Smooth muscle cell (in vitro differentiated cells): ENCODE measurements at regions not wholly inside any gene's neighbourhood (a gene's known extent, or its start where the extent isn't known, plus 50 kb on each side); places are given as distances from the start of the nearest gene placed in this dataset.

ENCODE experiments used
- DNase-seq: peaks from one replicate; lab custom pipeline; 2025; ENCODE audit not compliant: unreplicated experiment; lab: John Stamatoyannopoulos, UW
- H2AFZ ChIP-seq: fragments of 200-600 bp; sonication (generic); 2 replicates; pipeline ENCODE4 v1.6.0; 2016; ENCODE audit warnings: antibody characterized with exemption, low read depth, mild to moderate bottlenecking
- H3F3A ChIP-seq: fragments of 200-600 bp; sonication (generic); 2 replicates; pipeline ENCODE4 v1.6.0; 2017; ENCODE audit warnings: antibody characterized with exemption, low read depth
- H3K27ac ChIP-seq: fragments of 200-600 bp; sonication (generic); 2 replicates; pipeline ENCODE4 v1.5.1; 2016; ENCODE audit warnings: low read depth, mild to moderate bottlenecking
- H3K27me3 ChIP-seq: fragments of 200-600 bp; sonication (generic); 2 replicates; pipeline ENCODE4 v1.6.1; 2016; ENCODE audit warnings: low read depth, mild to moderate bottlenecking
- H3K36me3 ChIP-seq: fragments of 200-600 bp; sonication (generic); 2 replicates; pipeline ENCODE4 v1.5.1; 2016; ENCODE audit warnings: low read depth
- H3K4me1 ChIP-seq: fragments of 200-600 bp; sonication (generic); 2 replicates; pipeline ENCODE4 v1.5.1; 2016; ENCODE audit warnings: low read depth
- H3K4me2 ChIP-seq: fragments of 200-600 bp; sonication (generic); 2 replicates; pipeline ENCODE4 v1.6.0; 2016; ENCODE audit warnings: mild to moderate bottlenecking
- H3K4me3 ChIP-seq: fragments of 200-600 bp; sonication (generic); 2 replicates; pipeline ENCODE4 v1.5.1; 2016; ENCODE audit warnings: mild to moderate bottlenecking
- H3K79me2 ChIP-seq: fragments of 200-600 bp; sonication (generic); 2 replicates; pipeline ENCODE4 v1.6.0; 2016; ENCODE audit warnings: low read depth, mild to moderate bottlenecking
- H3K9ac ChIP-seq: fragments of 200-600 bp; sonication (generic); 2 replicates; pipeline ENCODE4 v1.6.0; 2016; ENCODE audit warnings: low read depth
- H3K9me3 ChIP-seq: fragments of 200-600 bp; sonication (generic); replicated peaks from 2 replicates; pipeline ENCODE4 v1.5.1; 2016; ENCODE audit warnings: low read depth
- H4K20me1 ChIP-seq: fragments of 200-600 bp; sonication (generic); 2 replicates; pipeline ENCODE4 v1.6.0; 2016; ENCODE audit warnings: low read depth
- CTCF ChIP-seq: fragments of 200-600 bp; sonication (generic); IDR thresholded peaks from 2 replicates; pipeline ENCODE4 v1.5.1; 2017; ENCODE audit warnings: borderline replicate concordance, mild to moderate bottlenecking, antibody characterized with exemption; ENCODE audit not compliant: insufficient read depth, poor library complexity, severe bottlenecking
- WGBS: methylation state at CpG from one replicate; pipeline ENCODE4 v1.1.7; 2016; ENCODE audit warnings: low lambda C conversion rate; 5-methylcytosine and 5-hydroxymethylcytosine counted together

- Histone ChIP-seq H3K4me1 (no peaks in the 10 kb centered on the region), H4K20me1 (no peaks in the 10 kb centered on the region), H3K9me3 (no peaks in the 10 kb centered on the region), H3K4me2 (no peak overlapping the region), H3K36me3 (no peaks in the 10 kb centered on the region), H3K27me3 (no peaks in the 10 kb centered on the region), H3K79me2 (no peaks in the 10 kb centered on the region), H3K4me3 (no peak overlapping the region), H3K27ac (no peak overlapping the region), H2AFZ (no peak overlapping the region), H3K9ac (no peak overlapping the region), H3F3A (no peaks in the 10 kb centered on the region)
- DNase-seq: no peak
- WGBS: 75% methylated on average over 1 of the region's 1 CpG
- no peak for TF ChIP-seq CTCF
Observed at GRCh38 chr7:10571759-10572158, 401.9 kb upstream of the PHF14 start.

- WGBS: 83% methylated on average over 3 of the region's 3 CpGs
- H3K4me2 ChIP-seq: no peak overlapping the region
Observed at GRCh38 chr7:10577866-10578374, 395.8 kb upstream of the PHF14 start.

GRCh38 chr7:10579561-10579960, 394.1 kb upstream of the PHF14 start:
- H3K79me2 ChIP-seq: no peaks in the 10 kb centered on the region
- no peaks in the 10 kb centered on the region for H4K20me1 ChIP-seq
- H3K4me3 ChIP-seq: no peak overlapping the region
- 50% methylated on average over 3 of the region's 3 CpGs for WGBS
- H3F3A ChIP-seq: no peaks in the 10 kb centered on the region
- no peaks in the 10 kb centered on the region for H3K4me1 ChIP-seq
- TF ChIP-seq CTCF: no peak
- no peak overlapping the region for H2AFZ ChIP-seq
- H3K36me3 ChIP-seq: no peaks in the 10 kb centered on the region
- no peak overlapping the region for H3K9ac ChIP-seq
- no peak overlapping the region for H3K27ac ChIP-seq
- DNase-seq: no peak
- H3K4me2 ChIP-seq: no peak overlapping the region
- no peaks in the 10 kb centered on the region for H3K9me3 ChIP-seq
- no peaks in the 10 kb centered on the region for H3K27me3 ChIP-seq

More at GRCh38 chr7:10577866-10578374, 395.8 kb upstream of the PHF14 start:
- H3K36me3 ChIP-seq: no peaks in the 10 kb centered on the region
- no peaks in the 10 kb centered on the region for H4K20me1 ChIP-seq
- H3K27ac ChIP-seq: no peak overlapping the region
- TF ChIP-seq CTCF: no peak
- DNase-seq: no peak
- no peaks in the 10 kb centered on the region for H3F3A ChIP-seq
- H3K79me2 ChIP-seq: no peaks in the 10 kb centered on the region
- H3K4me3 ChIP-seq: no peak overlapping the region
- no peaks in the 10 kb centered on the region for H3K27me3 ChIP-seq
- no peak overlapping the region for H3K9ac ChIP-seq
- no peaks in the 10 kb centered on the region for H3K9me3 ChIP-seq
- no peak overlapping the region for H2AFZ ChIP-seq
- no peaks in the 10 kb centered on the region for H3K4me1 ChIP-seq

GRCh38 chr7:10584886-10585285, 388.8 kb upstream of the PHF14 start:
- Histone ChIP-seq H3K36me3 (no peaks in the 10 kb centered on the region), H3K4me3 (no peak overlapping the region), H2AFZ (no peak overlapping the region), H3F3A (no peaks in the 10 kb centered on the region), H4K20me1 (no peaks in the 10 kb centered on the region), H3K9ac (no peak overlapping the region), H3K27me3 (no peaks in the 10 kb centered on the region), H3K27ac (no peak overlapping the region), H3K9me3 (no peaks in the 10 kb centered on the region), H3K4me1 (no peaks in the 10 kb centered on the region), H3K79me2 (no peaks in the 10 kb centered on the region), H3K4me2 (no peak overlapping the region)
- TF ChIP-seq CTCF: no peak
- no peak for DNase-seq
- 69% methylated on average over 4 of the region's 4 CpGs for WGBS
